GM23338 (cell line): ENCODE measurements at regions not wholly inside any gene's neighbourhood (a gene's known extent, or its start where the extent isn't known, plus 50 kb on each side); places are given as distances from the start of the nearest gene placed in this dataset.

ENCODE experiments used
- CTCF ChIP-seq, 2 experiments: fragments of 200-600 bp in 1 of 2; sonication (generic) in 1 of 2; conservative IDR thresholded peaks; 2 replicates each; pipeline versions ENCODE4 v1.5.1 to v1.6.1; 2016 to 2017; ENCODE audit warnings: antibody characterized with exemption in 2 of 2, low read depth in 2 of 2, mild to moderate bottlenecking in 2 of 2, moderate library complexity in 1 of 2
- EZH2 ChIP-seq: fragments of 200-600 bp; sonication (generic); IDR thresholded peaks from one replicate; pipeline ENCODE4 v1.8.0; 2017; ENCODE audit warnings: antibody characterized with exemption, mild to moderate bottlenecking, low read depth; ENCODE audit not compliant: unreplicated experiment
- EZH2phosphoT487 ChIP-seq: fragments of 200-600 bp; sonication (generic); IDR thresholded peaks from one replicate; pipeline ENCODE4 v1.8.1; 2018; ENCODE audit warnings: antibody characterized with exemption; ENCODE audit not compliant: unreplicated experiment

GRCh38 chr22:34105461-34106062, 185.3 kb upstream of the LARGE1 start:
- TF ChIP-seq EZH2 (no peak), EZH2phosphoT487 (no peak), CTCF (conservative IDR thresholded peaks at IDR 0.05; ENCODE audit: low read depth in 2 of 2) (peak; percentile 76 to 90)
